AG04450 (cell line): ENCODE measurements at regions not wholly inside any gene's neighbourhood (a gene's known extent, or its start where the extent isn't known, plus 50 kb on each side); places are given as distances from the start of the nearest gene placed in this dataset.

Experiments
- CTCF ChIA-PET: fragments of 300-600, 350-600 bp; formaldehyde crosslinking; extraction: SDS; loops from one replicate; lab custom pipeline; 2022; ENCODE audit warnings: antibody characterized with exemption, inconsistent platforms; lab: Charles Lee
- POLR2A ChIA-PET: fragments of 350-600 bp; formaldehyde crosslinking; extraction: SDS; loops from one replicate; lab custom pipeline; 2021; ENCODE audit warnings: antibody characterized with exemption, inconsistent platforms; lab: Yijun Ruan, JAX
- DNase-seq: peaks from one replicate; pipeline ENCODE4 v3.0.0-alpha.2; 2011; ENCODE audit warnings: low read depth, low spot score
- H3K27ac ChIP-seq: one replicate; pipeline ENCODE4 v1.5.1; 2012; ENCODE audit warnings: low read depth, low read length, control low read depth
- H3K27me3 ChIP-seq: one replicate; pipeline ENCODE4 v1.6.0; 2012; ENCODE audit warnings: low read length; ENCODE audit not compliant: control insufficient read depth, insufficient read depth
- H3K4me3 ChIP-seq: 2 replicates; pipeline ENCODE4 v1.5.1; 2011; ENCODE audit warnings: mild to moderate bottlenecking, low read depth, low read length, control low read depth
- H3K9me3 ChIP-seq: 2 replicates; pipeline ENCODE4 v1.5.1; 2012; ENCODE audit warnings: low read length; ENCODE audit not compliant: control insufficient read depth, insufficient read depth
- TF ChIP-seq, protein P1 (sequence below): IDR thresholded peaks from 2 replicates; pipeline ENCODE4 v1.5.1; 2011; ENCODE audit warnings: low read depth, low read length, control low read depth, inconsistent platforms

DNA sequence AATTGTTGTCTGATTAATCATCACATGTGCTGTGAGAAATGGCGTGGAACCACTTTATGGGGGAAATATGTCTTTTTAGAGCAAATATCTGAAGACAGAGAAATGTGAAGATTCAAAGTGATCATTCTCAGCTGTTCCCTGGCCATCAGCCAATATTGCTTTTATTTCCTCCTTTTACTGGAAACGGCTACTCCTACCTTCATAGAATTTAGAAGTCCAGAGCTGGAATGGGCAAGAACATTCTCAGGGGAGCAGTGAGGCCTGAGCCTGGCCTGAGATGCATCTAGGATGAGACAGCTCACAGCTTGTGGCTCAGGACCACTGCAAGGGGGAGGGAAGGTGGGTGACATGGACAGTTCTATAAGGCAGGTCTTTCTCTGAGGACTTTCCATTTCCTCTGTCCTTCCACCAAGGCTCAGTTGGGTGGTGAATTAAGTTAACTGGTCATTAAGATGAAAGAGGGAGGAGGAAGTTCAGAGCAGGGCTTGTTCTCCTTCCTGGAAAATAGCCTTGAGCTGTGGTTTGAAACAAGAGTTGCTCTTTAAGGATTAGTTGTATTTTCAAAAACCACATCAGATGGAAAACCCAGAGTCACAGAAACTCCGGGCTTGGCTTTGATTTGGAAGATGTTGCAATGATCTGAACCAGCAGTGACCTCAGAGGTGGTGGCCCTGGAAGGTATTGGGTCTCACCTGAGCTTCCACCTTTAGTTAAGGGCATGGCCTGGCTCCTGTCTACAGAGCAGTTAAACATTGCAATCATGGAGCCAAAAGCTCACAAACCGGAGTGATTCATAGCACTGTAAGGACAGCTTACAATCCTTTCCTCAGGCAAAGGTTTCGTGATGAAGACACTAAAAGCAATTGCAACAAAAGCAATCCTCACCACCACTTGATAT is 144.3 kb downstream of the VAPA start:
- CTCF ChIA-PET = interaction anchor here (0.7 to 1.4 kb wide), 3 partner anchors 10 to 86 kb away, joined by 3 read pairs; no protein-coding TSS in a partner anchor
- POLR2A ChIA-PET = interaction anchor here (0.9 to 1.3 kb wide), 3 partner anchors 11 to 47 kb away, joined by 3 to 4 read pairs (median 4); no protein-coding TSS in a partner anchor
- no peak for DNase-seq

DNA sequence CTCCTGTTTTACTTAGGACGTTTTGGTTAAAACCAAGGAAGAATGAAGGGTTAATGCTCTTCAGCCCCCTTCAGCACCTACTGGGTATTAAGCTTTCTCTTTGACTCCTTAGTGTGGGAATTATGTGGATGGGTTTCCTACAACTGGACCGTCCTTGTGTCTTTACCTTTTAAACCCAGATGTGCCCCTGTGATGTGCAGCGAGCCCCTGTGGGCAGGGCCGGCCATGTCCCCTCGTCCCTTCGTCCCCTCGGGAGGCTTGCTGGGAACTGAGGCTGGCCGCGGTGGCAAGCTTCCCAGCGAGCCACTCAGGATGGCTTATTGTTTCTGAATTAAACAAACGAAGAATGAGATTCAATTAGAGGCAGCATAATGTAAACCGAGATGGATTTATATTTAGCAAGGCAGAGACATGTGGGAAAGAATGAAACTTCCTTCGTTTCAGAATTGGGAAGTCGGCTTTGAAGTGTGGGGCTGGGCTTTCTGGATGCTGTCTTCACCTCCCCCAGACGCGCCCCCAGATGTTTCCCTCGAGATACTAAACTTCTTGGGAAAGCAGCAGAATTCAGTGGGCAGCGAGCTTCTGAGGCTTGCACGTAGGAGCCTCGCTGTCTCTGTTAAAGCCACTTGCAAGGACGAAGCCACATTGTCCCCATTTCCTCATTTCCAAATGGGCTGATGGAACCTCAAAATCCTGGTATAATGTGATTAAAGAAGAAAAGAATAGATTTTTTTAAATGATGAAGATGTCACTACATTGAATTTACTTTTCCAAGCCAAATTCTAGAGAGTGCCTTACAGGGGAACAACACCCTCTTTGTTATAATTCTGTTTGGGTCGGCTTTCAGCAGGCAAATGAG is 146.0 kb downstream of the VAPA start:
- Histone ChIP-seq H3K9me3 (peaks cover 3% of the 10 kb centered on the region; the same call in 1 of the 2 replicates), H3K27me3 (no peaks in the 10 kb centered on the region), H3K27ac (no peak overlapping the region), H3K4me3 (no peak overlapping the region; the same call in 1 of the 2 replicates)
- TF ChIP-seq, protein P1, sequence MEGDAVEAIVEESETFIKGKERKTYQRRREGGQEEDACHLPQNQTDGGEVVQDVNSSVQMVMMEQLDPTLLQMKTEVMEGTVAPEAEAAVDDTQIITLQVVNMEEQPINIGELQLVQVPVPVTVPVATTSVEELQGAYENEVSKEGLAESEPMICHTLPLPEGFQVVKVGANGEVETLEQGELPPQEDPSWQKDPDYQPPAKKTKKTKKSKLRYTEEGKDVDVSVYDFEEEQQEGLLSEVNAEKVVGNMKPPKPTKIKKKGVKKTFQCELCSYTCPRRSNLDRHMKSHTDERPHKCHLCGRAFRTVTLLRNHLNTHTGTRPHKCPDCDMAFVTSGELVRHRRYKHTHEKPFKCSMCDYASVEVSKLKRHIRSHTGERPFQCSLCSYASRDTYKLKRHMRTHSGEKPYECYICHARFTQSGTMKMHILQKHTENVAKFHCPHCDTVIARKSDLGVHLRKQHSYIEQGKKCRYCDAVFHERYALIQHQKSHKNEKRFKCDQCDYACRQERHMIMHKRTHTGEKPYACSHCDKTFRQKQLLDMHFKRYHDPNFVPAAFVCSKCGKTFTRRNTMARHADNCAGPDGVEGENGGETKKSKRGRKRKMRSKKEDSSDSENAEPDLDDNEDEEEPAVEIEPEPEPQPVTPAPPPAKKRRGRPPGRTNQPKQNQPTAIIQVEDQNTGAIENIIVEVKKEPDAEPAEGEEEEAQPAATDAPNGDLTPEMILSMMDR = no peak
- no peak for DNase-seq
- POLR2A ChIA-PET = interaction anchor here (0.6 kb wide), 1 partner anchor 422 kb away, joined by 5 read pairs; no protein-coding TSS in a partner anchor
- CTCF ChIA-PET = no interaction called here

More for the DNA sequence above, 144.3 kb downstream of the VAPA start:
- peak overlapping the region; percentile 81 for H3K27ac ChIP-seq
- TF ChIP-seq, protein P1 = no peak
- peaks cover 3% of the 10 kb centered on the region; the same call in 1 of the 2 replicates for H3K9me3 ChIP-seq
- no peak overlapping the region for H3K4me3 ChIP-seq
- H3K27me3 ChIP-seq = no peaks in the 10 kb centered on the region

DNA sequence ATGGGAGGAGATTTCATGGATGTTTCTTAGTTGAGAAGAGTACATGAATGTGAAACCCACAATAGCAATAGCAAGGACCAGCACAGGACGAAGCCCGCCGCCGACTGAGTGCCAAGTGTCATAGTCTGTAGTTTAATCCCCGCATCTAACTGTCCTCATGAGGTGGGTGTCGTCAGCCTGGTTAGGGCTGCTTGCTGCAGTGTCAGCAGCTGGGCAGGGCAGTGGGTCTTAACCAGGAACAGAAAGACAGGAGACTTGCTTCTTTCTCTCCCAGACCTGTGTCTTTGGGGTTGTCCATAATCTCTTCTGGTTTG is 146.6 kb downstream of the VAPA start:
- Histone ChIP-seq H3K27me3 (no peaks in the 10 kb centered on the region), H3K4me3 (no peak overlapping the region), H3K9me3 (peaks cover 3% of the 10 kb centered on the region; the same call in 1 of the 2 replicates), H3K27ac (no peak overlapping the region)
- CTCF ChIA-PET = no interaction called here
- TF ChIP-seq, protein P1 = no peak
- no peak for DNase-seq
- POLR2A ChIA-PET = no interaction called here

DNA sequence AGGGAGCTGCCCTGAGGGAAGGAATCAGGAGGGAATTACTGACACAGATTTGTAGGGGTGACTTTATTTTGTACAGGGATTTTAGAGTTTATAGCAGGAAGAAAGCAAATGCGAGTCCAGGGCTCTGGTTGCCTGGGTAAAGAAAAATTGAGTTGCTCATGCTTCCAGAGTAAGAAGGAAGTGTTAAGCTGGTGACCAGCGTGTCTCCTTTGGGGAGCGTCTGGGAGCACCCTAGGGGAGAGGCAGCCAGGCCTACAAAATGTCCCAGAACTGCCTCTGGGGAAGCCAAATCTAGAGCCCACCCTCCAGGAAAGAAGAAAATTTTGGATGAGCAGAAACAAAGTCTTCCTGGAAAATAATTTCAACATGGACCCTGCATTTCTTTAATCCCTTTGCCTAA is 147.0 kb downstream of the VAPA start:
- no peak overlapping the region for H3K27ac ChIP-seq
- TF ChIP-seq, protein P1 = no peak
- H3K27me3 ChIP-seq = no peaks in the 10 kb centered on the region
- DNase-seq = no peak
- CTCF ChIA-PET = no interaction called here
- peaks cover 3% of the 10 kb centered on the region; the same call in 1 of the 2 replicates for H3K9me3 ChIP-seq
- POLR2A ChIA-PET = no interaction called here
- no peak overlapping the region for H3K4me3 ChIP-seq
